ENCODE measurements at regions not wholly inside any gene's neighbourhood (a gene's known extent, or its start where the extent isn't known, plus 50 kb on each side); places are given as distances from the start of the nearest gene placed in this dataset.

GRCh38 chr5:169356811-169357210 lies 55.9 kb upstream of the SLIT3 start:
- DNase-seq (ENCODE audit: low read depth): no peak

DNA sequence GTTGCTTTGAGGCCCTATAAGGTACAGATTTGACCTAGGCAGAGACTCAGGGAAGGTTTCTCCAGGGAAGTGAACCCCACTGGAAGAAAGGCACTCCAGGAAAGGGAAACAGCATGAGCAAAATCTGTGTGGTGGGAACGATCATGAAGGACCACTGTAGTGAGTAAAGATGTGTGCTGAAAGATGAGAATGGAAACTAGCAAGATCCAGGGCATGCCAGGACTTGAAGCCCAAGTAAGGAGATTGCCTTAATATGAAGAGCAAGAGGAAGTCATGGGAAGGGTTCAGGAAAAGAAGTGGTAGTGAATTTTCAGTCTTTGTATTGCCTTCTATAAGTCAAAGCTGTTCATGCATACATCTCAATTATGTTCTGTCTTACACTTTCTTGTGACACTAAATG lies 55.2 kb upstream of the SLIT3 start:
- DNase-seq (ENCODE audit: low read depth): no peak

DNA sequence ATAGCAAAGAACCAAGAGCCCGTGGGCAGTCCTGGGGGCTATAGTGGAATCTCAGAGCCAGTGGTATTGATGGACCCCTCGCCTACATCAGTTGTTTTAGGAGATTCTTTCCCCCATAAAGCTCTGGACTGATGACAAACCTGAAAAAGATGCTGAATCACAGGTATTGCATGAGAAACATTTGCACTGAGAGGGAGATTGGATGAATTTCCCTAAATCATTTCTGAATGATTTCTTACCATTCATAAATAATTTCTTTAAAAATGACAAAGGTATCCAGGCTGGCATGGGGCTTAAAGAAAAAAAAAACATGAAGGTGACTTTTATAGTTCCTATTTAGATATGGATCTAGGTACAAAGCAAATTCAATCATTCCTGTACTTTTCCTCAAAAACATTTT lies 54.0 kb upstream of the SLIT3 start:
- DNase-seq (ENCODE audit: low read depth): no peak

DNA sequence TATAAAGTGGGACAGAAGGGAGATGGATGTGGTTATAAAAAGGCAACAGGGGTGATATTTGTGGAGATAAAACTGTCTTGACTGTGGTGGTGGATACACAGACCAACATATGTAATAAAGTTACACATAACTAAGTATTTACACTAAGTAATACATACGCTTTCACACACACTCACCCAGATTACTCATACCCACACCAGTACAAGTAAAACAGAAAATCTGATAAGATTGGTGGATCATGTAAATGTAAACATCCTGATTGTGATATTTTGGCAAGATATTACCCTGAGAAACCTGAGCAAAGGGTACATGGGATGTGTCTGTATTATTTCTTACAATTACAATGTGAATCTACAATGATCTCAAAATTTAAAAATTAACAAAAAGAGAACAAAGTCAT lies 53.3 kb upstream of the SLIT3 start:
- DNase-seq (ENCODE audit: low read depth): no peak

- no peak for DNase-seq (ENCODE audit: low read depth)
Measured at GRCh38 chr5:169352901-169353300, 52.0 kb upstream of the SLIT3 start.

GRCh38 chr5:169351721-169352120 lies 50.8 kb upstream of the SLIT3 start:
- no peak for DNase-seq (ENCODE audit: low read depth)

DNA sequence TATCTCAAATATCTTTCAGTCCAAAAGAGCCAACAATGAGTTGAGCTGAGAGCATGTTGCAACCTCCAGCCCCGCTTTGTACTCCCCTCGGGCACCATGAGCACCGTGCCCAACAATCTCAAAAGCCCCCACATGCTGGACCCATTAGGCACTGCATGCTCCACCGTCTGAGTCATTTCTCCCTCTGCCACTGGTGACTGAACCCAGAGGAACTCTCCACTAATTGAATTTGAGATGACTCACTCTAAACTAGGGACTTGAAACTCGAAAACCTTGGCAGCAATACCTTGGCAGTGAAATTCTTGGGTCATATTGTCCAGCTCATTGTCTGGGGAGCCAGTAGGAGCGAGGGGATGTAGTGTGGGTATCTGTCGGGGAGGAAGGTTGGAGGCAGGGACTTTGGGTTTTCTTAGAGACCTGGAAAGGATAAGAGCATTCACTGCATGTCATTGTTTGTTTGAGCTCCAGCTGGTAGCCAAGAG lies 49.9 kb upstream of the SLIT3 start:
- peak; percentile 12 for DNase-seq (ENCODE audit: low read depth)

All from myocyte (in vitro differentiated cells).